SU-DHL-6 (cell line): ENCODE measurements at regions not wholly inside any gene's neighbourhood (a gene's known extent, or its start where the extent isn't known, plus 50 kb on each side); places are given as distances from the start of the nearest gene placed in this dataset.
A peak's percentile ranks its signal among the peaks of the same experiment; 100 is the strongest.

Experiments used
- H2AFZ ChIP-seq: fragments of 200-600 bp; sonication (generic); 2 replicates; pipeline ENCODE4 v1.6.1; 2014; ENCODE audit warnings: low read depth, mild to moderate bottlenecking, moderate library complexity, mixed read lengths, antibody characterized with exemption, low read length; ENCODE audit not compliant: severe bottlenecking
- H3F3A ChIP-seq: fragments of 200-600 bp; shearing (Covaris generic); 2 replicates; pipeline ENCODE4 v1.6.0; 2016; ENCODE audit warnings: antibody characterized with exemption, mild to moderate bottlenecking; ENCODE audit not compliant: insufficient read depth
- H3K27ac ChIP-seq: fragments of 200-600 bp; sonication (generic); 2 replicates; pipeline ENCODE4 v1.5.1; 2016; ENCODE audit warnings: low read depth, mild to moderate bottlenecking, low read length, moderate library complexity, mixed read lengths
- H3K27me3 ChIP-seq: fragments of 200-600 bp; sonication (generic), shearing (Covaris generic); 2 replicates; pipeline ENCODE4 v1.6.0; 2014; ENCODE audit warnings: mild to moderate bottlenecking, low read length
- H3K36me3 ChIP-seq: fragments of 200-600 bp; sonication (generic); 2 replicates; pipeline ENCODE4 v1.6.1; 2014; ENCODE audit warnings: mild to moderate bottlenecking, low read length, mixed read lengths
- H3K4me2 ChIP-seq: fragments of 300-600, 200-600 bp; shearing (Covaris generic), sonication (generic); 2 replicates; pipeline ENCODE4 v1.6.0; 2014; ENCODE audit warnings: low read length, low read depth, mild to moderate bottlenecking; ENCODE audit not compliant: poor library complexity, severe bottlenecking
- H3K4me3 ChIP-seq: fragments of 200-600 bp; sonication (generic); 2 replicates; pipeline ENCODE4 v1.5.1; 2014; ENCODE audit warnings: antibody characterized with exemption, low read length, mild to moderate bottlenecking, mixed read lengths; ENCODE audit not compliant: insufficient read depth, poor library complexity, severe bottlenecking
- H3K79me2 ChIP-seq: fragments of 200-600 bp; sonication (generic); 2 replicates; pipeline ENCODE4 v1.6.1; 2014; ENCODE audit warnings: mild to moderate bottlenecking, low read length, moderate library complexity; ENCODE audit not compliant: insufficient read depth
- H3K9ac ChIP-seq: fragments of 200-600 bp; sonication (generic); 2 replicates; pipeline ENCODE4 v1.7.0; 2014; ENCODE audit warnings: mild to moderate bottlenecking, low read length
- H3K9me2 ChIP-seq: fragments of 200-600 bp; sonication (generic); replicated peaks from 2 replicates; pipeline ENCODE4 v1.6.1; 2014; ENCODE audit warnings: low read length; ENCODE audit not compliant: insufficient read depth
- H3K9me3 ChIP-seq: fragments of 200-600 bp; sonication (generic); 2 replicates; pipeline ENCODE4 v1.6.1; 2014; ENCODE audit warnings: low read length, mixed read lengths; ENCODE audit not compliant: insufficient read depth
- H4K20me1 ChIP-seq: fragments of 200-600 bp; sonication (generic); 2 replicates; pipeline ENCODE4 v1.6.1; 2014; ENCODE audit warnings: low read depth, mild to moderate bottlenecking, antibody characterized with exemption, low read length, moderate library complexity, mixed read lengths
- EZH2phosphoT487 ChIP-seq: fragments of 200-600 bp; sonication (generic), shearing (Covaris generic); conservative IDR thresholded peaks from 2 replicates; pipeline ENCODE4 v1.6.1; 2018; ENCODE audit warnings: mild to moderate bottlenecking, antibody characterized with exemption, low read length, moderate library complexity, mixed read lengths
- TF ChIP-seq, protein P1 (sequence below): fragments of 200-600 bp; sonication (generic); IDR thresholded peaks from one replicate; pipeline ENCODE4 v1.5.1; 2017; ENCODE audit warnings: antibody characterized with exemption, mild to moderate bottlenecking, low read length, moderate library complexity; ENCODE audit not compliant: insufficient read depth, poor library complexity, severe bottlenecking

DNA sequence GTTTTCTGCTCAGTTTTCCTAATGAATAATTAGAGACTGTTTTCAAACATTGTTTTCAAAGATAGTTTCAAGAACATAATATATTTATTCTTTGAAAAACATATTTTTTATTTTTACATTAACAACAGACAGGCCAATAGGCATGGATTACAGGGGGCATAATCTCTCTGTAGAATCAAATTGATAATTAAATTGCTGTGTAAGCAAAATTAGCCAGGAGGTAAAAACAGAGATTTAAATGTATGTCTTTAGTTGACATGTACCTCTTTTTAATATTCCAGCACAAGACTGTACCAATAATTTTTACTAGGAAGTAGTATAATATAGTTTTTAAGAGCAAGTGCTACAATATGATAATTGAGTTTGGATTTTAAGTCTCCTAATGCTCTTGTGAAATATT lies 1444.5 kb downstream of the BRINP3 start:
- Histone ChIP-seq H3K9me2 (no peaks in the 10 kb centered on the region), H4K20me1 (no peaks in the 10 kb centered on the region), H3K79me2 (no peaks in the 10 kb centered on the region), H3K36me3 (no peaks in the 10 kb centered on the region), H3F3A (no peaks in the 10 kb centered on the region), H2AFZ (no peak overlapping the region), H3K4me2 (no peak overlapping the region), H3K27me3 (no peaks in the 10 kb centered on the region), H3K4me3 (no peak overlapping the region), H3K9ac (no peak overlapping the region), H3K9me3 (no peaks in the 10 kb centered on the region), H3K27ac (no peak overlapping the region)
- no peak for TF ChIP-seq EZH2phosphoT487
- TF ChIP-seq, protein P1, sequence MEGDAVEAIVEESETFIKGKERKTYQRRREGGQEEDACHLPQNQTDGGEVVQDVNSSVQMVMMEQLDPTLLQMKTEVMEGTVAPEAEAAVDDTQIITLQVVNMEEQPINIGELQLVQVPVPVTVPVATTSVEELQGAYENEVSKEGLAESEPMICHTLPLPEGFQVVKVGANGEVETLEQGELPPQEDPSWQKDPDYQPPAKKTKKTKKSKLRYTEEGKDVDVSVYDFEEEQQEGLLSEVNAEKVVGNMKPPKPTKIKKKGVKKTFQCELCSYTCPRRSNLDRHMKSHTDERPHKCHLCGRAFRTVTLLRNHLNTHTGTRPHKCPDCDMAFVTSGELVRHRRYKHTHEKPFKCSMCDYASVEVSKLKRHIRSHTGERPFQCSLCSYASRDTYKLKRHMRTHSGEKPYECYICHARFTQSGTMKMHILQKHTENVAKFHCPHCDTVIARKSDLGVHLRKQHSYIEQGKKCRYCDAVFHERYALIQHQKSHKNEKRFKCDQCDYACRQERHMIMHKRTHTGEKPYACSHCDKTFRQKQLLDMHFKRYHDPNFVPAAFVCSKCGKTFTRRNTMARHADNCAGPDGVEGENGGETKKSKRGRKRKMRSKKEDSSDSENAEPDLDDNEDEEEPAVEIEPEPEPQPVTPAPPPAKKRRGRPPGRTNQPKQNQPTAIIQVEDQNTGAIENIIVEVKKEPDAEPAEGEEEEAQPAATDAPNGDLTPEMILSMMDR, result no peak

DNA sequence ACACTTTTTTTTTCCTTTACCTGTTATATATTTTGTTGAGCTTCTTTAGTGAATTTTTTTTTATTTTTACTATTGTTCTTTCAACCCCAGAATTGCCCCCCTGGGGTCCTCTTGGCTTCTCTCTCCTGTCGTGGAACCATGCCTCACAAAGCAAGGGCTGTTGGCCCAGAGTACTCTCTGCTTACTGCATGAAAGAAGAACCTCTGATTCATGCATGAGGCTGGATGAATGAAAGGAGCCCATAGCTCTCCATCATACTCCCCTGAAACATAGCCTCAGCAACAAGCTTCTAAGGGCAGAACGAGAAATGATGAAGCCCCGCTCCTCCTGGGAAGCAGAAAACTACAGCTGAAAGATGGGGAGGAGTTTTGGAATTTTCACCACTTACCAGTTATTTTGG lies 1441.0 kb downstream of the BRINP3 start:
- Histone ChIP-seq H3K36me3 (no peaks in the 10 kb centered on the region), H3K4me3 (no peak overlapping the region), H4K20me1 (no peaks in the 10 kb centered on the region), H3K9ac (no peak overlapping the region), H3K9me3 (no peaks in the 10 kb centered on the region), H3K27ac (no peak overlapping the region), H3K9me2 (no peaks in the 10 kb centered on the region), H3K4me2 (no peak overlapping the region), H3K79me2 (no peaks in the 10 kb centered on the region), H3K27me3 (no peaks in the 10 kb centered on the region), H3F3A (no peaks in the 10 kb centered on the region), H2AFZ (no peak overlapping the region)
- TF ChIP-seq, protein P1, result no peak
- no peak for TF ChIP-seq EZH2phosphoT487

DNA sequence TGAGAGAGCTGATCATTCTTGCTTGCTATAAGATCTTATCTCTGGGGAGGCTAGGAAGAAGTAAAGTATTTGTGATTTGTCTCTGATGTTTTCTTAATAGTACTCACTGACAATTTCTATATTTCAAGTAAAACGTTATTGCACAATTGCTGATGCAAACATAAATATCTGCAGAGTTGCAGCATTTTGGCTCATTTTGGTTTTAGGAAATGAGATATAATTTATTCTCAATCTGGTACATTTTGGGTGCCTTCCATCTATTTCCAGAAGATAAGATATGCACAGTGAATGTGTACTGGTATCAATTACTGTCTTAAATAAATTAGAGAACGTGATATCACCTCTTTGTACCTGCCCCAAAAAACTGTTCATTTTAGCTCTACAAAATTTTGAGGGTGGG lies 1431.5 kb downstream of the BRINP3 start:
- Histone ChIP-seq H3K4me3 (no peak overlapping the region), H3K79me2 (no peaks in the 10 kb centered on the region), H3K9ac (no peak overlapping the region), H3K27ac (no peak overlapping the region), H3K4me2 (no peak overlapping the region), H3K9me2 (no peaks in the 10 kb centered on the region), H2AFZ (peak overlapping the region; percentile 42), H3K27me3 (no peaks in the 10 kb centered on the region), H3K9me3 (no peaks in the 10 kb centered on the region; the same call in 1 of the 2 replicates), H3K36me3 (no peaks in the 10 kb centered on the region), H3F3A (no peaks in the 10 kb centered on the region), H4K20me1 (no peaks in the 10 kb centered on the region)
- no peak for TF ChIP-seq EZH2phosphoT487
- TF ChIP-seq, protein P1, result no peak
